ENCODE measurements at regions not wholly inside any gene's neighbourhood (a gene's known extent, or its start where the extent isn't known, plus 50 kb on each side); places are given as distances from the start of the nearest gene placed in this dataset.

DNA sequence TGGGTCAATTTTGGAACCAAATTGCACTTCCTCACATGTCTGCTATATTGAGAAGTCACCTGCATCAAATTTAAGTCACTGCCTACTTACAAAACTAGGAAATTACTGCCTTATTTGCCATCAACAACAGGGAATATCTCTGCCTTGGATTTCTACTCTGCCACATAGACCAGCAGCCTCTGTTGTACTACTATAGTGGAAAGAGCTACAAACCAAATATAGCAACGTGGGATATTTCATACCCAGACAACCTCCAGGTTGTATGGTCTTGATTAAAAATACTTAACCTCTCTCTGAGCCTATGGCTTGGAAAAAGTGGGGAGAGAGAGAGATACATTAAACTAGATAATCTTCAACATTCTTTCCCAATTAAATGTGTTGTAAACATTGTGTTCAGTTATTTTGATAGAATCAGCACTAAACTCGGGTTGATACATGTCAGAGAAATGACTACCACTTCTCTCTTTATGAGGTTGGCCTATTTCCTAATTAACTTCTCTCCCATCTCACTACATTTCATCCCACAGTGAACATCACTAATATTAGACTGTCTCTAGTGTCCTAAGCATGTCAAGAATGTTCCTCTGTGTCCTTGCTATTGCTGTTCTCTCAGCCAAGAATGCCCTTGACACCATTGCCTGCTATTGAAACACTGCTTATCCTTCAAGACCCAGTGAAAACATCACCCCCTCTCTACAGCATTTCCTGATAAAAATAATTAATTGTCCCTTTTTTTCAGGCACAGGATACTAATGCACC is 421.2 kb downstream of the IPMK start:
- DNase-seq (ENCODE audit: low read depth) = no peak
- no peak overlapping the region for H3K4me3 ChIP-seq (ENCODE audit: low read depth, low read length)
- TF ChIP-seq, protein P1, sequence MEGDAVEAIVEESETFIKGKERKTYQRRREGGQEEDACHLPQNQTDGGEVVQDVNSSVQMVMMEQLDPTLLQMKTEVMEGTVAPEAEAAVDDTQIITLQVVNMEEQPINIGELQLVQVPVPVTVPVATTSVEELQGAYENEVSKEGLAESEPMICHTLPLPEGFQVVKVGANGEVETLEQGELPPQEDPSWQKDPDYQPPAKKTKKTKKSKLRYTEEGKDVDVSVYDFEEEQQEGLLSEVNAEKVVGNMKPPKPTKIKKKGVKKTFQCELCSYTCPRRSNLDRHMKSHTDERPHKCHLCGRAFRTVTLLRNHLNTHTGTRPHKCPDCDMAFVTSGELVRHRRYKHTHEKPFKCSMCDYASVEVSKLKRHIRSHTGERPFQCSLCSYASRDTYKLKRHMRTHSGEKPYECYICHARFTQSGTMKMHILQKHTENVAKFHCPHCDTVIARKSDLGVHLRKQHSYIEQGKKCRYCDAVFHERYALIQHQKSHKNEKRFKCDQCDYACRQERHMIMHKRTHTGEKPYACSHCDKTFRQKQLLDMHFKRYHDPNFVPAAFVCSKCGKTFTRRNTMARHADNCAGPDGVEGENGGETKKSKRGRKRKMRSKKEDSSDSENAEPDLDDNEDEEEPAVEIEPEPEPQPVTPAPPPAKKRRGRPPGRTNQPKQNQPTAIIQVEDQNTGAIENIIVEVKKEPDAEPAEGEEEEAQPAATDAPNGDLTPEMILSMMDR (IDR thresholded peaks at IDR 0.05; ENCODE audit: control insufficient read depth, extremely low read depth, insufficient read depth) = no peak

- no peak overlapping the region for H3K4me3 ChIP-seq (ENCODE audit: low read depth, low read length)
- DNase-seq (ENCODE audit: low read depth) = no peak
- TF ChIP-seq, protein P1 (IDR thresholded peaks at IDR 0.05; ENCODE audit: control insufficient read depth, extremely low read depth, insufficient read depth) = no peak
These were observed 423.2 kb downstream of the IPMK start for GRCh38 chr10:57844387-57844998.

DNA sequence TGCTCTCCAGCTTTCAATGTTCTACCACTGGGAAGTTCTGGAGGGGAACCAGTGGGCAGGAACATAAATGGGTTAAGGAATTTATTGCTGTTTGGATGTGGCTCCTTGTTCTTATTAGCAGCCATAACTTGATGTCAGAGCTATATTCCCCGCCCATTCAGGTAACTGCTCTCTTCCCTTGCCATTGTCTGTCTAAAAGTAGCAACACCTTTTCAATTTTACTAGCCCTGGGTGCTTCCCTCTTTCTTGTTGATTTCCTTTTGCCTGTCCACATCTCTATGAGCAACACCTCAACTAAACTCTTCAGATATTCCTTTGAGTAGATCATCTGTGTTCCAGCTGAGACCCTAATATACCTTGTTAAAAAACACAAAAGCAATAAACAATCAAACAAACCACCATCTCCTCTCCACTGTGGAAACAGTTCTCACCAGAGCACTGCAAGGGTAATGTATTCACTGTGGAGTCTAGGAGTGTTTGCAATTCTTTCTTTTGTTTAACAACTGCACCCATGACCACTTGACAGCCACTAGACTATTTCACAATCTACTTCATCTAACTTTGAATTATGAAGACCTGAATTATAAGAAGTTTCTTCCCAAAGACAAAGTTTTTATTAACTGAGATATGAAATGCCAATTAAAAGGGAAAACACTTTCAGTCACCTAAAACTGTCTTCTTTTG is 436.7 kb downstream of the IPMK start:
- DNase-seq (ENCODE audit: low read depth) = no peak
- TF ChIP-seq, protein P1 (IDR thresholded peaks at IDR 0.05; ENCODE audit: control insufficient read depth, extremely low read depth, insufficient read depth) = no peak
- no peak overlapping the region for H3K4me3 ChIP-seq (ENCODE audit: low read depth, low read length)

GRCh38 chr10:57825015-57825414 is 442.7 kb downstream of the IPMK start:
- H3K4me3 ChIP-seq (ENCODE audit: low read depth, low read length) = no peak overlapping the region
- no peak for DNase-seq (ENCODE audit: low read depth)
- TF ChIP-seq, protein P1 (IDR thresholded peaks at IDR 0.05; ENCODE audit: control insufficient read depth, extremely low read depth, insufficient read depth) = no peak

GRCh38 chr10:57823398-57823797 is 444.3 kb downstream of the IPMK start:
- peak; percentile 83 for DNase-seq (ENCODE audit: low read depth)
- no peak overlapping the region for H3K4me3 ChIP-seq (ENCODE audit: low read depth, low read length)
- TF ChIP-seq, protein P1 (IDR thresholded peaks at IDR 0.05; ENCODE audit: control insufficient read depth, extremely low read depth, insufficient read depth) = no peak

DNA sequence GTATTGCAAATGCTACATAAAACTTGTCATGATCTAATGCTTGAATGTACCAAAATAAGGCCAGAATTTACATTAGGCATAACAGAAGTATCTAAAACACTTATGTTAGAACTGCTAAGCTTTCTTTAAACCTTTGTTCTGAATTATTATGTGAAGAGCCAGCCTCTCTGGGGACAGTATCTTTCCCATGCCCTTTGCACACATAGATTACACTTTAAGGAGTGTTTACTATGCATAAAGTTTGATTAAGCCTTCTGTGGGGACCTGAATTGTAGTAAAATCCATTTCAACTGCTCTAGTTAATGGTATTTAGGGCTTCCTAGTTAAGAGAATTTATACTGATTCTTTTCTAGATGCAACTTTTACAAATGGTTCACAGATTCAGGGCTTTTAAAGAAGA is 444.7 kb downstream of the IPMK start:
- DNase-seq (ENCODE audit: low read depth) = no peak
- TF ChIP-seq, protein P1 (IDR thresholded peaks at IDR 0.05; ENCODE audit: control insufficient read depth, extremely low read depth, insufficient read depth) = no peak

More for the DNA sequence above, 444.7 kb downstream of the IPMK start:
- H3K4me3 ChIP-seq (ENCODE audit: low read depth, low read length) = no peak overlapping the region
